HG03558 (cell line): ENCODE measurements at regions not wholly inside any gene's neighbourhood (a gene's known extent, or its start where the extent isn't known, plus 50 kb on each side); places are given as distances from the start of the nearest gene placed in this dataset.
A peak's percentile ranks its signal among the peaks of the same experiment; 100 is the strongest.

Experiments used
- ATAC-seq: cut with Tn5 transposase; IDR thresholded peaks from one replicate; pipeline ENCODE4 v1.9.1; 2021; ENCODE audit warnings: moderate number of reproducible peaks; ENCODE audit not compliant: unreplicated experiment; ENCODE audit errors: extremely low read depth

DNA sequence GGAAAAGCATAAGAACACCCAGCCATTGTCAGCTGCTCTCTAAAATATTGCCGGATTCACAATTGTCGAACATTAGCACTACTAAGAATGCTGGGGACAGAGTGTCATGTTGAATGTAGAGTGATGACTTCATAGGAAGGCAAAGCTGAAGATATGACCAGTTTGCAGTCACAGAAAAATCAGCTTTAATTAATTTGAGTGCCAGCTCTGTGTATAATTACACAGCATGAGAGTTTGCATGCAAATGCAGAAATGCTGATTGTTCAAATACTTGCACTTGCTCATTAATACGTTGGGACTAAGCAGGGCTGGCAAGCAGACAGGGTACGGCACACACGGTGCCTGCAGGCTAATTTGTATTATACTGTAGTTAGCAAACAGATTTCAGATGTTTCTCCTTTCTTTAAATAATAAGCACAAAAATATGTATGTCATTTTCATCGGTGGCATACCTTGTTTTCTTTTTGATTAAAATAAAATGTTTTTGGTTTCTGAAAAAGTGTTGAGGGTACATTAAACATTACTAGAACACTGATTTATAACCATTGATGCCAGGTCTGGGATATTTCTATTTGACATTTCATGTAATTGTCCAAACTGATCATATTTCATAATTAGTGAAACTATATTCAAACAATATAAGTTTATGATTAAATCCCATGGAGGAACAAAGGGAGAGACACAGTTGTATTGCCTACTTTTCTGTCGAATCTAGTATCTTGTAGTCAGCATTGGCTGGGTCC is 99.8 kb upstream of the ADGRL2 start:
- no peak for ATAC-seq

DNA sequence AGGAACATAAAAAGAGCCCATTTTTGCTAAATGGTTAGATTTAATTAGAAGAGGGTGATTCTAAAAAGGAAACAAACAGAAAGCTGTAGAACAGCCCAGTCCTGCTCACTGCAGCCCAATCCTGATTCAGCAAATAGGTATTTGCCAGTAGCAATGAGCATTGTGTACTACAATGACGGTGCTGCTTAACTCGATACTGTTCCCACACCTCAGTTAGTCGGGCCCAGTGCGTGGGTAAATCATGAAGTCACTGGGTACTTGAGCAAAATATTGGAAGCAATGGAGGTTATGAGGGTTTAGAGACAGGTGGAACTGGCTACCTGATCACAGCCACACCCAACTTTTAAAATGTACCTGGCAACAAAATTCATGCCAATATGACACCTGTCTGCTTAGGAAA is 101.5 kb upstream of the ADGRL2 start:
- no peak for ATAC-seq

DNA sequence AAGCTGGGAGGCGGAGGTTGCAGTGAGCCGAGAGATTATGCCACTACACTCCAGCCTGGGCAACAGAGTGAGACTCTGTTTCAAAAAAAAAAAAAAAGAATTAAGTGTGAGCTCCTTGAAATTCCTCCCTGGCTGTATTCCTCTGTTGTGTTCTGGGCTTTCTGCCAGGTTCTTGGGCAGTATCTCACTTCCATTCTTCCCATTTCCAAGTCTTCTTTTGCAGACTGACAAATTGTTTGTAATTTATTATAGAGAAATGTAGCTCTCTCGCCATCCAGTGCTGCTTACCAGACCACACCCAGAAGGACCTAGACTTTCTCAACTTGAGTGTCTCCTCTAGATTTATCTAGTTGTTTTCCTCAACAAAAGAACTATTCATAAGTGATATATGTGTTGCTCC is 105.0 kb upstream of the ADGRL2 start:
- ATAC-seq: no peak

DNA sequence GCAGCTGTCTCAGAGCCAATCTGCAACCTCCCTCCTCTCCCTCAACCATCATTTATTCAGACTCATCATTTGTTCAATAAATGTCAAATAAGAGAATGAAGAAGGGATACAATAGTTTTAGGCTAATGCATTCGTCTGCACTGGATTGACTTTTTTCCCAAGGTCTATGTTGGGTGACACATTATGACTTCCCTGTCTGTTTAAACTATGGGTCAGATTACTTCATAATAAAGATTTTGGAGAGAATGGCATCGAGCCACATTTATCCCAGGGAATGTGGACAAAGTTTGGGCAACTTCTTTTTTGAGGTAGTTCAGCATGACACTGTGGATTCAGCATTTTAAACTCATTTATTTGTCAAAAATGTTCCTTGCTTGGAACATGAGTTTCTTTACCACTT is 107.4 kb upstream of the ADGRL2 start:
- ATAC-seq: no peak

GRCh38 chr1:81690676-81691453 is 109.9 kb upstream of the ADGRL2 start:
- ATAC-seq: no peak

DNA sequence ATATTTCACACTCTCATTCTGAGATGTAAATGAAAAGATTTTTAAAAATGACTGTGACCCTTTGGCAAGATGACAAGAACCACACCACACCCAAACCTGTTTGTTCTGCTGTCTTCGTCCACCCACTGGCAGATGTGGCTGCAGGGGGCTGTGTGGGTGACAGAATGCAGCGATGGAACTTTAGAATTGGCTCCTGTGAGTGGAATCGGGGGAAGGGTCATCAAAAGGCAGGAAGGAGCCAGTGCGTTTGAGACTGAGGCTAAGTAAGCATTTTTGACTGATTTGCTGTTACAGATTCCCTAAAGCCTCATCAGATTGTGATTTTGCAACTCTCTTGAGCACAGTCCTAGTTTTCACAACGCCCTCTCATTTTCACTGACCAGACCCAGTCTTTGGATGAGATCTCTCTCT is 111.2 kb upstream of the ADGRL2 start:
- no peak for ATAC-seq

DNA sequence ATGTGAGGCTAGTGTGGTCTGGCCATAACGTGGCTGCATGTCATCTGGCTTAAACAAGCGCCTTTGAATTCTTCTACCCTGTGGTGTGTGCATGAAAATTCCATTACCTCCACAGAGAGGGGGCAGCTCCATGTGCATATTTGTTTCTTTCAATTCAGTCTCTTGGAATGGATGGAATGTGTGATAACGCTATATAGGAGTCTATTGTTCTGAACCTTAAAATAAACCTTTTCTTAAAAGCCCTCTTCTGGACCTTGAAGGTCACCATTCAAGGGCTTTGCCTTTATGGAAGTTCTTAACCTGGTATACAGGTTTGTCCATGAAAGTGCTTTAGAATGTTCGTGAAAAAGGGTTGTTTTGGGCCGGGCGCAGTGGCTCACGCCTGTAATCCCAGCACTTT is 118.2 kb upstream of the ADGRL2 start:
- no peak for ATAC-seq

GRCh38 chr1:81681601-81682266 is 119.0 kb upstream of the ADGRL2 start:
- peak; percentile 69 for ATAC-seq

DNA sequence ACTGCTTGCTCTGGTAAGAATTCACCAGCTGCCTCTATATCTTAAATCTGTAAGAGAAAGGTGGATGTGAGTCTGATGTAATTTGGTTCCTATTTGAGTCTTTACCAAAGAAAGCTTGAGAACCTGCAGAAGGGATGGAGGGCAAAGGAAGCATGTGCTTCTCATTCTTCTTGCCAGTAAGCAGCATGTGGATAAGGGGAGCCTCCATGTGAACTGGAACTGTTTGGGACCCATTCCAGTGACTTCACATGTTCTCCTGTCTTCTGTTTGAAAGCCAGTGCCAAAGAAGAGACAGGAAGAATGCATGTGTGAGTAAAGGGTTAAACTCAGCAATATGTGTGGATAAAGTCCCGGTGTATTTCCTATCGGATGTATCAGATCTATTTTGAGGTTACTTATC is 119.6 kb upstream of the ADGRL2 start:
- no peak for ATAC-seq

DNA sequence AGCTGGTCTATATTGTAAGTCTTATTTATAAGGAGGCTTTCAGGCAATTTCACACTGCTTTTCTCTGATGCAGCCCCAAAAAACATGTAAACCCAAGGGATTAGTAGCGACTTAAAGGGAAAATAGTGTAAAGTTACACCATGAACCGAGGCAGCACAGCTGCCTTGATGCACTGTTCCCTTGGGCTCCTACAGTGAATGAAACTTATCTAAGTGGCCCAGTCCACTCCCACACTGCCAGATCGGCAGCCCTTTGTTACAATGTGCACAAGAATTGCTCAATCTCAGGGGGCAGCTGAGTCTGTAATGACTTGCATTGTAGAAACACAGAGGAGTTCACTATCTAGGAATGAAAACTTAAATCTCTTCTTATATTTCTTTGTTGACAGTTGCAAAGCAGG is 120.8 kb upstream of the ADGRL2 start:
- no peak for ATAC-seq

DNA sequence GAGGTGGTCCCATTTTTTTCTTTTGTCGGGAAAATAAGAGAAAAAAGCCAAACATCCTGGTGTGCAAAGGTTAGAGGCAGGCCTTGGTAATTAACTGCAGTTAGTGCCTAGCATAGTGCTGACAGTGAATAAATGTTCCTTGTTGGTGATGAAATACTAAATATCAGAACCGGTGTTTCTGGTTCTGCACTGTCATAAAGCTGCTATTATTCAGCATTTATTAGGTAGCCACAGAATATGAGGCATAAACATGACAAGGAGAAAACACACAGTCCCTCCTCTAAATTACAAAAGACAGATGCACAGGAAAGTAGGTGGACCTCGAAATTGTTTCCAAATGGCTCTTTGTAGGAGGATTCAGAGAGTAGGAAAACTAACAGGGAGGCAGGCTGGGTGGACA is 122.0 kb upstream of the ADGRL2 start:
- ATAC-seq: no peak

GRCh38 chr1:81672766-81673165 is 128.0 kb upstream of the ADGRL2 start:
- ATAC-seq: no peak

DNA sequence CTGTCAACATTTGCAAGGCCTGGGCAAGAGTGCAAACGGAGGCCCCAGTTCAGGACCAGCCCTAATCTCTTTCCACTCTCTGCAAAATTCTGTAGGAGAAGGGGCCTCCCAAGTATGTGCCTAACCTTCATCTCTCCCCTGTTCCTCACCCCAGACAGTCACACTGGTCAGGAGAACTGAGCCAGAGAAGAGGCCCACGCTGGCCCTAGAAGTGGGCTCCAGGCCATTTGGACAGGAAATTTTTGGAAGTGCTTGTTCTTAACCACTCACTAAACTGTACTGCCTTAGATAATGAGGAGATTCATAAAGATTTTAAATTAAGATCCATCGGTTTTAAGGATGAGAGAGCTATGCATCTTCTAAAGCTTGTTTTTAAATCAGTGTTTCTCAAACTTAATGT is 129.7 kb upstream of the ADGRL2 start:
- no peak for ATAC-seq

DNA sequence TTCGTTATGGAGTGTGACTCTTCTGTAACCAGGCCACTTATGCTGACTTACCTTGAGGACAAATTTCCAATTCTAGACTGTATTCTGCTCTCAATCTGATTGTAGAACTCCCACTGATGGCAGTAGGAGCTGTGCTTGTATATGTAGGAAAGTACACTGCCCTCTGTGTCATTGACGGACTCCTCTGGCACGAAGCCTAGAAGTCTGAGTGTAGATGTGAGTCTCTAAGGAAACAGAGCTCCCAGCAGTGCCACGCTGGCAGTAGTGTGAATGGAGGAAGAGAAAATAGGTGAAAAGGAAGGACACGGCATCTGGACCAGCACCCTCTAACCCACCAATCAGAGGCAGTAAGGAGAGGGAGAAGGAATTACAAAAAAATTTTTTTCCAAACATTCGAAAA is 130.4 kb upstream of the ADGRL2 start:
- ATAC-seq: no peak

DNA sequence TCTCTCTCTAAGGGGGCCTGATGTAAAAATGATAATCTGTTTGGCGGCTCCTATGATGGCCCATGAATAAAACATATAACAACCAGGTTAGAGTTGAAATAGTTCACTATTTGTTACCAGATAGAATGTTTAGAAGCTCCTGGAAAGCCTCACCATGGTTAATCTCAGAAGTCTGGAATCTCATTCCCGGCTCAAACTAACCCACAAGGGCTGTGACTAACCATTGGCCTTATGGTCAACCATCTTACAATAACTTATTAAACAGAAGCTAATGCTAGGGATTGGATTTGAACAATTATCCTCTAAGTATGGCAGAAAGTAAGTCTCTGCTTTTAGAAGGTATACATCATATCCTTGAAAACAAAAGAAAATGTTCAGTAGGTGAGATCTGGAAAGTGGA is 134.1 kb upstream of the ADGRL2 start:
- no peak for ATAC-seq

GRCh38 chr1:81664341-81664740 is 136.4 kb upstream of the ADGRL2 start:
- ATAC-seq: no peak

GRCh38 chr1:81662913-81663526 is 137.7 kb upstream of the ADGRL2 start:
- no peak for ATAC-seq

GRCh38 chr1:81660286-81660685 is 140.4 kb upstream of the ADGRL2 start:
- no peak for ATAC-seq

GRCh38 chr1:81654657-81655056 is 146.1 kb upstream of the ADGRL2 start:
- no peak for ATAC-seq

DNA sequence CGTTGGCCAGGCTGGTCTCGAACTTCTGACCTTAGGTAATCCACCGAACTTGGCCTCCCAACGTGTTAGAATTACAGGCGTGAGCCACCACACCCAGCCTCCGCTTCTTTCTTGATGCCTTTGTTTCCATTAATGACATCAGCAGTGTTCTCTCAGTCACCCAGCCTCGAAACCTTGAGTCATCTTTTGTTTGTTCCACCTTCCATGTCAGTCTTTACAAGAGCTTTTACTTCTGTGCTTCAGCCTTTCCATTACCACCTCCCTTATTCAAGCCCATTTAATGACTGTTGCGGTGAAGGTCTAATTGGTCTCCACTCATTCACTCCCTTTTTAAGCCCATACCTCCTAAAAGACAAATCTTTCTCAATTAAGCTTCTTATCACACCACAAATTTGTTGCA is 146.6 kb upstream of the ADGRL2 start:
- no peak for ATAC-seq

DNA sequence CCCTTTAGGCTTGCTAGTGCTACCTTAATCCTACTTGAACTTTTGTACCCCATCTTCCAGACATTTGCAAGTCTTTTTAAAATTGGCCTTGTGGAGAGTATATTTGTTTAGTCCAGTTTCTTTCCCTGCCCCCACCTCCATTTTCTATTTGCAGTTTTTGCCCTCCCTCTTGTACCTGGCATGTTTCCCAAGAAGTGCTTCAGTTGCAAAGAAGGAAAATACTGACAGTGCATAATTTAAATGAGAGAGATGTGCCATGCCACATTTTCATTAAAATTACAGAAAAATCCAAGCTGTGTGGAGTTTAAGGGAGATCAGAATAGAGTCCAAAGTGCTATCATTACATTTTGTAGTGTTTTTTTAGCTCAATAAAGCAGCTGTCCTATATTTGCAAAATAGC is 150.0 kb upstream of the ADGRL2 start:
- no peak for ATAC-seq
